CD4-positive, alpha-beta memory T cell (primary cell): ENCODE measurements at regions not wholly inside any gene's neighbourhood (a gene's known extent, or its start where the extent isn't known, plus 50 kb on each side); places are given as distances from the start of the nearest gene placed in this dataset.

Experiments
- CTCF ChIA-PET: fragments of 350-600 bp; sonication (Branson Sonifier 250); formaldehyde crosslinking; loops from one replicate; lab custom pipeline; 2021; ENCODE audit warnings: inconsistent platforms; ENCODE audit not compliant: partially characterized antibody; lab: Charles Lee
- POLR2A ChIA-PET: fragments of 350-600 bp; sonication (Branson Sonifier 250); formaldehyde crosslinking; loops from one replicate; lab custom pipeline; 2021; ENCODE audit not compliant: partially characterized antibody; lab: Charles Lee
- DNase-seq, 5 donors: peaks; one replicate each; pipeline versions ENCODE4 v3.0.0 to v3.0.0-alpha.2; 2020 to 2022; ENCODE audit warnings: mixed read lengths in 1 of 5
- H3K27ac ChIP-seq: one replicate; pipeline ENCODE4 v1.7.0; 2013; ENCODE audit warnings: low read depth, low read length
- H3K27me3 ChIP-seq: 2 replicates; pipeline ENCODE4 v1.7.0; 2013; ENCODE audit warnings: mild to moderate bottlenecking, low read length, moderate library complexity; ENCODE audit not compliant: insufficient read depth
- H3K36me3 ChIP-seq: 2 replicates; pipeline ENCODE4 v1.7.0; 2013; ENCODE audit warnings: mild to moderate bottlenecking, low read length, moderate library complexity; ENCODE audit not compliant: insufficient read depth
- H3K4me1 ChIP-seq: 2 replicates; pipeline ENCODE4 v1.7.0; 2013; ENCODE audit warnings: mild to moderate bottlenecking, low read length, moderate library complexity; ENCODE audit not compliant: insufficient read depth
- H3K4me3 ChIP-seq, 2 donors: one replicate each; pipeline ENCODE4 v1.7.0; 2013; ENCODE audit warnings: low read length in 2 of 2, mild to moderate bottlenecking in 1 of 2
- H3K9me3 ChIP-seq, 2 donors: one replicate each; pipeline ENCODE4 v1.7.0; 2013; ENCODE audit warnings: low read length in 2 of 2, control low read depth in 1 of 2; ENCODE audit not compliant: control insufficient read depth in 1 of 2
- H3K27ac Mint-ChIP-seq, 7 donors: one replicate each; pipeline ENCODE4 v1.8.0; 2020 to 2021; ENCODE audit warnings: mixed read lengths in 7 of 7, mild to moderate bottlenecking in 6 of 7, inconsistent platforms in 3 of 7, moderate library complexity in 3 of 7
- H3K27me3 Mint-ChIP-seq, 2 donors: one replicate each; pipeline ENCODE4 v1.8.0; 2020 to 2021; ENCODE audit warnings: mixed read lengths in 2 of 2
- H3K36me3 Mint-ChIP-seq, 2 donors: one replicate each; pipeline ENCODE4 v1.8.0; 2020 to 2021; ENCODE audit warnings: mixed read lengths in 2 of 2, inconsistent platforms in 1 of 2, mild to moderate bottlenecking in 1 of 2
- H3K4me1 Mint-ChIP-seq, 4 donors: one replicate each; pipeline ENCODE4 v1.8.0; 2020 to 2021; ENCODE audit warnings: mixed read lengths in 4 of 4, mild to moderate bottlenecking in 1 of 4
- H3K4me3 Mint-ChIP-seq, 8 donors: one replicate each; pipeline ENCODE4 v1.8.0; 2020 to 2021; ENCODE audit warnings: mixed read lengths in 8 of 8, mild to moderate bottlenecking in 7 of 8, moderate library complexity in 6 of 8, inconsistent platforms in 3 of 8
- H3K9me3 Mint-ChIP-seq, 8 donors: one replicate each; pipeline ENCODE4 v1.8.0; 2020 to 2021; ENCODE audit warnings: mixed read lengths in 8 of 8, mild to moderate bottlenecking in 5 of 8, inconsistent platforms in 3 of 8, moderate library complexity in 1 of 8
- intact Hi-C: fragments of 100-400 bp; cut with micrococcal nuclease; formaldehyde crosslinking; loops from one replicate; pipeline ENCODE4 v1.15.1; 2023

DNA sequence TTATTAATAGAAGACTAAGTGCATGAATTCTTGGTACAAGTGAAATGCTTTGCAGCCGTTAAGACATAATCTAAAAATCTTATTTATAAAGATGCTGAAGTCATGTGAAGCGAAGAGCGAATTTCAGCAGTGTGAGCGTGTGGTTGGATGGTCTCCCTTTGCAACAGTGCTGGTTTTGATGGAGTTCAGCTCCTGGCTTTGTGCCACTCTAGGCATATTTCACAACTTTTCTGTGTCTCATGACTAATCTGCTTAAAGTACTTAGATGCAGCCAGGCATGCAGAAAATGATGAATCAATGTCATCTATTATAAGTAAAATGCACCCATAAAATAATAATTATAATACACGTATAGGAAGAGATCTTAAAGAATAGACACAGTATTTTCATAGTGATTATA lies 107.2 kb upstream of the TCERG1L start:
- no peaks in the 10 kb centered on the region for H3K4me1 ChIP-seq
- no peaks in the 10 kb centered on the region for H3K36me3 ChIP-seq
- H3K4me3 Mint-ChIP-seq, result no peak overlapping the region
- no peaks in the 10 kb centered on the region for H3K9me3 ChIP-seq
- no peaks in the 10 kb centered on the region for H3K4me1 Mint-ChIP-seq
- no peaks in the 10 kb centered on the region for H3K36me3 Mint-ChIP-seq
- intact Hi-C loops, result no loop called here
- H3K4me3 ChIP-seq, result no peak overlapping the region
- ChIA-PET CTCF (no interaction called here), POLR2A (no interaction called here)
- H3K9me3 Mint-ChIP-seq, result peaks cover 0 to 6% (median under 1%) of the 10 kb centered on the region in 8 donors
- no peaks in the 10 kb centered on the region for H3K27me3 Mint-ChIP-seq
- H3K27me3 ChIP-seq, result no peaks in the 10 kb centered on the region
- H3K27ac ChIP-seq, result no peak overlapping the region
- no peak overlapping the region for H3K27ac Mint-ChIP-seq
- DNase-seq, result no peak

DNA sequence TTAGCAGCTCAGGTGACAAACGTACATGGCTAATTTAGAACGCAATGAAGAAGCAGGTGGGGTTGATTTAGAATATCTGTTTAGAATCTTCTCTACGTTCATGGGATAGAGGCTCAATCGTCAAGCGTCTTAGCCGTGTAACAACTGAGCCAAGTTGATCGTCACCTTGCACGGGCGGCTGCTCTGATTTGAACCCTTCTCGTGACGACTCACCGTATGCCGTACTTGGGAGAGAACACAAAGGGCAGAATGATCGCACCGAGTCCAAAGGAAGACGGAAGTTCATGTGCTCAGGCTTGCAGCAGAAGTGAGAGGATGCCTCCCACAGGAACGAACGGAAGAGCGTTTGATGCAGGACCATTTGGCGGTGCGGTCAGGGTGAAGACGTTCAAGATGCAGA lies 108.3 kb upstream of the TCERG1L start:
- Mint-ChIP-seq H3K4me3 (no peak overlapping the region), H3K36me3 (no peaks in the 10 kb centered on the region), H3K4me1 (no peaks in the 10 kb centered on the region), H3K27ac (no peak overlapping the region), H3K27me3 (no peaks in the 10 kb centered on the region), H3K9me3 (peaks cover 0 to 6% (median under 1%) of the 10 kb centered on the region in 8 donors)
- Histone ChIP-seq H3K27ac (no peak overlapping the region), H3K4me1 (no peaks in the 10 kb centered on the region), H3K9me3 (no peaks in the 10 kb centered on the region), H3K27me3 (no peaks in the 10 kb centered on the region), H3K4me3 (no peak overlapping the region), H3K36me3 (no peaks in the 10 kb centered on the region)
- POLR2A ChIA-PET, result no interaction called here
- no peak for DNase-seq
- CTCF ChIA-PET, result no interaction called here
- intact Hi-C loops, result no loop called here

DNA sequence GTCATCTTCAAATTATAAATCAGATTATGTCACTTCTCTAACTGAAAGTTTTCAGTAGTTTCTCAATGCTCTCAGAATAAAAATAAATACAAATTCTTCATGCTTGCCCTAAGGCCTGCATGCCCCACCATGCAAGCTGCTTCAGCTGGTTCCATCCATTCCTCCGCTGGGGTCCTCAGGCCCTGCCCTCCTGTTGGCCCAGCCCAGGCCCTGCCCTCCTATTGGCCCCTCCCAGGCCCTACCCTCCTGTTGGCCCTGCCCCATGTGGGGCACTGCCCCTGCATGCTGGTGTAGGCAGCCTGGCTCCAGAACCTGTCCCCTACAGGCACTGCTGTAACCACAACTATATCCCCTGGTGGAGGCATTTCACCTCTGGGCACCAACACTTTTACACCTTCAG lies 109.3 kb upstream of the TCERG1L start:
- Mint-ChIP-seq H3K4me1 (no peaks in the 10 kb centered on the region), H3K9me3 (peaks cover 0 to 6% (median 1%) of the 10 kb centered on the region in 8 donors), H3K27ac (no peak overlapping the region), H3K36me3 (no peaks in the 10 kb centered on the region), H3K27me3 (no peaks in the 10 kb centered on the region), H3K4me3 (no peak overlapping the region)
- POLR2A ChIA-PET, result no interaction called here
- no peaks in the 10 kb centered on the region for H3K27me3 ChIP-seq
- H3K4me1 ChIP-seq, result no peaks in the 10 kb centered on the region
- CTCF ChIA-PET, result no interaction called here
- H3K27ac ChIP-seq, result no peak overlapping the region
- H3K36me3 ChIP-seq, result no peaks in the 10 kb centered on the region
- no peaks in the 10 kb centered on the region for H3K9me3 ChIP-seq
- no peak for DNase-seq
- H3K4me3 ChIP-seq, result no peak overlapping the region
- intact Hi-C loops, result no loop called here

DNA sequence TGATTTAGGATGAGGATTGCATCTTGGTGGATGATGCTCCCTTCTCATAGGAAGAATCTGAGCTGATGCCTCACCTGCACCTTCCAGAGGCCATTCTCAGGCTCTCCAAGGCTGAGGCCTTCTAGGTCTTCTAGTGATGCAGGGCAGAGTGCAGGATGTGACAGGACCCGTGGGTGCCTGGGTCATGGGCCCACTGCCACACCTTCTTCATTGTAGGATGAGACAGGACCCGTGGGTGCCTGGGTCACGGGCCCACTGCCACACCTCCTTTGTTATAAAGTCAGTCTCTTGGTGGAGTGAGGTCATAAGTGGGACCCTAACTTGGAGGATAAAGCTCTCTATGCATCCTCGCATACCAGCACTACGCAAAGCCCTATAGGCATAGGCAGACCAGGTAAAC lies 109.9 kb upstream of the TCERG1L start:
- H3K27me3 ChIP-seq, result no peaks in the 10 kb centered on the region
- H3K27me3 Mint-ChIP-seq, result no peaks in the 10 kb centered on the region
- H3K36me3 Mint-ChIP-seq, result no peaks in the 10 kb centered on the region
- H3K36me3 ChIP-seq, result no peaks in the 10 kb centered on the region
- H3K4me3 Mint-ChIP-seq, result no peak overlapping the region
- no peak overlapping the region for H3K4me3 ChIP-seq
- no peak overlapping the region for H3K27ac ChIP-seq
- ChIA-PET POLR2A (no interaction called here), CTCF (no interaction called here)
- H3K9me3 Mint-ChIP-seq, result peaks cover 0 to 5% (median 1%) of the 10 kb centered on the region in 8 donors
- no peaks in the 10 kb centered on the region for H3K9me3 ChIP-seq
- intact Hi-C loops, result no loop called here
- H3K4me1 Mint-ChIP-seq, result no peaks in the 10 kb centered on the region
- H3K27ac Mint-ChIP-seq, result no peak overlapping the region
- H3K4me1 ChIP-seq, result no peaks in the 10 kb centered on the region
- no peak for DNase-seq

DNA sequence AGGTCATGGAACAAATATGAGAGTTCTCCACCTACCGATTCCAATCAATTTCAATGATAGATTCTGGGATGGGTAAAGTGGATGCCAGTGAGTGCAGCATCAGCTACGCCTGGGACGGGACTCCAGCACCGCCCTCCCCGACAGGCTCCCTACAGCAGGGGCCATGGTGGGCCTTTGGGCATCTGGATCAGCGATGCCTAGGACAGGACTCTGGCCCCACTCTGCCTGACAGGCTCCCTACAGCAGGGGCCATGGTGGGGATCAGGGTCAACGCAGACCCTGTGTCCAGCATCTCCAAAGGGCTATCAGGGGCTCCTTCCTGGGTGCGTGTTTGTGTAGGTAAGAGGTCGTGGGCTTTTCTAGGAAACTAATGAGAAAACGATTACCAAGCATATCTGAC lies 111.2 kb upstream of the TCERG1L start:
- Mint-ChIP-seq H3K4me1 (no peaks in the 10 kb centered on the region), H3K9me3 (peaks cover 0 to 5% (median 0%) of the 10 kb centered on the region in 8 donors), H3K36me3 (no peaks in the 10 kb centered on the region), H3K27ac (no peak overlapping the region), H3K4me3 (no peak overlapping the region), H3K27me3 (no peaks in the 10 kb centered on the region)
- Histone ChIP-seq H3K4me3 (no peak overlapping the region), H3K4me1 (no peaks in the 10 kb centered on the region), H3K27ac (no peak overlapping the region), H3K27me3 (no peaks in the 10 kb centered on the region), H3K36me3 (no peaks in the 10 kb centered on the region), H3K9me3 (no peaks in the 10 kb centered on the region)
- ChIA-PET CTCF (no interaction called here), POLR2A (no interaction called here)
- intact Hi-C loops, result no loop called here
- no peak for DNase-seq

DNA sequence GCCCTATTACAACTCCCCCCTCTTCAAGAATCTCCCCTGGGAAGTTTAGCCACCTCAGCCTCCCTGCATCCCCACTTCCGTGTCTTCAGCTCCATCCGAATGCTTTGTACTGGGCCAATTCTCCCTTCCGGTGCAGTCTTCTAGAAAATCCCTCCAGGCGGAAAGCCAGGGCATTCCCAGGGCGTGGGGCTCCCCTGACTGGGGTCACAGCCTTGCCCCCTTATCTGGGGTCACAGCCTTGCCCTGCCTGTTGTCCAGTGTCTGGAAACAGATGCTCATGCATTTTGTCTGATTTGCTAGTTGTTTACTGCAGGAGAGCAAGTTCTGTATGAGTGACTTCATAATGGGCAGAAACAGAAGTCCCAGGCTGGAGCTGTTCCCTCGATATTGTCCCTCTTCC lies 112.5 kb upstream of the TCERG1L start:
- no peak overlapping the region for H3K4me3 Mint-ChIP-seq
- Histone ChIP-seq H3K27me3 (no peaks in the 10 kb centered on the region), H3K27ac (no peak overlapping the region), H3K4me3 (no peak overlapping the region), H3K36me3 (no peaks in the 10 kb centered on the region), H3K4me1 (no peaks in the 10 kb centered on the region), H3K9me3 (no peaks in the 10 kb centered on the region)
- POLR2A ChIA-PET, result no interaction called here
- peaks cover 0 to 2% of the 10 kb centered on the region in 2 donors for H3K27me3 Mint-ChIP-seq
- intact Hi-C loops, result no loop called here
- H3K36me3 Mint-ChIP-seq, result no peaks in the 10 kb centered on the region
- no peak overlapping the region for H3K27ac Mint-ChIP-seq
- DNase-seq, result no peak
- no peaks in the 10 kb centered on the region for H3K4me1 Mint-ChIP-seq
- CTCF ChIA-PET, result no interaction called here
- H3K9me3 Mint-ChIP-seq, result peaks cover 0 to 5% (median 0%) of the 10 kb centered on the region in 8 donors

DNA sequence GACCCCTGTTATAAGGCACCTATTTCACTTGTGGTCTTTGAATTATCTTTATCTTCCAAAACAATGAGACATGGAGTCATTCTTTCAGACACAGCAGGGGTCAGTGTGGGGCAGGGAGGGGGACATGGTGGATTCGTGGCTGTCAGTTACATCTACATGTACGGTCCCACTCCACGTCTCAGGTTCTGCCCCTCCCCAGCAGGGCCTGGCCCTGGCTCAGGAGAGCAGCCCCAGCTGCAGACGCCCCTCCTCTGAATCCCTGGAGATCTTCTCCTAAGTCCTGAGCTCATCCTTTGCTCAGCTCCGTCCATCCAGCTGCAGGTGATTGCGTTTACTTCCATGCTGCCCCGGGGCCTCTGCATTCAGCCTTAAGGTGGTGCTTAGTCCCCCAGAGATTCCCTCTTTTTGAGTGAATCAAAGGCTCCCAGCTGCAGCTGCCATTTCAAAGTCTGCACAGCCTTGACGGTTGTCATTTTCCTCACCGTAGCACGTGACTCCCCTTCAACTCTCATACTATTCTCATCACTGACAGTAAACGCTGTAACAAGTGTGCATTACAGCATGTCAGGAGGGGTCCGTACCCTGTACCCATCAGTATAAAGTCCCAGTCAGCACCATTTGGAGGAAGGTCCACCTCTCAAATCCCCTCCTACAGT lies 113.4 kb upstream of the TCERG1L start:
- Histone ChIP-seq H3K27ac (no peak overlapping the region), H3K9me3 (no peaks in the 10 kb centered on the region), H3K4me3 (no peak overlapping the region), H3K4me1 (no peaks in the 10 kb centered on the region), H3K36me3 (no peaks in the 10 kb centered on the region), H3K27me3 (no peaks in the 10 kb centered on the region)
- H3K27me3 Mint-ChIP-seq, result peaks cover 0 to 2% of the 10 kb centered on the region in 2 donors
- H3K27ac Mint-ChIP-seq, result no peak overlapping the region
- H3K4me3 Mint-ChIP-seq, result no peak overlapping the region
- peaks cover 0 to 4% (median 0%) of the 10 kb centered on the region in 8 donors for H3K9me3 Mint-ChIP-seq
- CTCF ChIA-PET, result no interaction called here
- H3K36me3 Mint-ChIP-seq, result no peaks in the 10 kb centered on the region
- POLR2A ChIA-PET, result no interaction called here
- no peaks in the 10 kb centered on the region for H3K4me1 Mint-ChIP-seq
- intact Hi-C loops, result no loop called here
- no peak for DNase-seq
